HCT116 (cell line): ENCODE measurements at regions not wholly inside any gene's neighbourhood (a gene's known extent, or its start where the extent isn't known, plus 50 kb on each side); places are given as distances from the start of the nearest gene placed in this dataset.

Experiments
- CBX3 ChIP-seq: IDR thresholded peaks from 2 replicates; pipeline ENCODE4 v1.6.1; 2012; ENCODE audit warnings: low read depth
- EGR1 ChIP-seq: IDR thresholded peaks from 2 replicates; pipeline ENCODE4 v1.6.1; 2012; ENCODE audit warnings: low read depth
- EZH2 ChIP-seq: fragments of 200-600 bp; sonication (generic); IDR thresholded peaks from 2 replicates; pipeline ENCODE4 v1.6.1; 2017; ENCODE audit warnings: antibody characterized with exemption, mixed run types
- POLR2A ChIP-seq: IDR thresholded peaks from 2 replicates; pipeline ENCODE4 v1.7.0; 2011; ENCODE audit warnings: borderline replicate concordance; ENCODE audit not compliant: insufficient read depth, insufficient read length; ENCODE audit errors: extremely low read depth
- POLR2AphosphoS5 ChIP-seq: IDR thresholded peaks from 2 replicates; pipeline ENCODE4 v1.6.1; 2011; ENCODE audit warnings: mild to moderate bottlenecking, low read depth, low read length, moderate library complexity
- RAD21 ChIP-seq: IDR thresholded peaks from 2 replicates; pipeline ENCODE4 v1.6.1; 2012; ENCODE audit warnings: low read depth, mild to moderate bottlenecking
- SP1 ChIP-seq: IDR thresholded peaks from 2 replicates; pipeline ENCODE4 v1.6.1; 2012; ENCODE audit warnings: low read depth
- YY1 ChIP-seq: IDR thresholded peaks from 2 replicates; pipeline ENCODE4 v1.6.1; 2011; ENCODE audit warnings: low read length, low read depth, moderate library complexity, mild to moderate bottlenecking; ENCODE audit not compliant: insufficient replicate concordance; ENCODE audit errors: extremely low read depth
- ZNF274 ChIP-seq: fragments of 200-500 bp; sonication (Bioruptor generic); IDR thresholded peaks from 2 replicates; pipeline ENCODE4 v1.6.1; 2014; ENCODE audit warnings: mild to moderate bottlenecking, low read depth, low read length, inconsistent platforms
- TF ChIP-seq, protein P1 (sequence below), 3 experiments: fragments of 200-600 bp in 1 of 3; sonication (generic) in 1 of 3; IDR thresholded peaks in 2 of 3; conservative IDR thresholded peaks in 1 of 3; 2 replicates each; pipeline ENCODE4 v1.5.1; 2012 to 2017; ENCODE audit warnings: low read depth in 2 of 3, low read length in 2 of 3, antibody characterized with exemption in 1 of 3, borderline replicate concordance in 1 of 3, control low read depth in 1 of 3, mild to moderate bottlenecking in 1 of 3, mixed read lengths in 1 of 3, mixed run types in 1 of 3, moderate library complexity in 1 of 3; ENCODE audit not compliant: insufficient read depth in 1 of 3

DNA sequence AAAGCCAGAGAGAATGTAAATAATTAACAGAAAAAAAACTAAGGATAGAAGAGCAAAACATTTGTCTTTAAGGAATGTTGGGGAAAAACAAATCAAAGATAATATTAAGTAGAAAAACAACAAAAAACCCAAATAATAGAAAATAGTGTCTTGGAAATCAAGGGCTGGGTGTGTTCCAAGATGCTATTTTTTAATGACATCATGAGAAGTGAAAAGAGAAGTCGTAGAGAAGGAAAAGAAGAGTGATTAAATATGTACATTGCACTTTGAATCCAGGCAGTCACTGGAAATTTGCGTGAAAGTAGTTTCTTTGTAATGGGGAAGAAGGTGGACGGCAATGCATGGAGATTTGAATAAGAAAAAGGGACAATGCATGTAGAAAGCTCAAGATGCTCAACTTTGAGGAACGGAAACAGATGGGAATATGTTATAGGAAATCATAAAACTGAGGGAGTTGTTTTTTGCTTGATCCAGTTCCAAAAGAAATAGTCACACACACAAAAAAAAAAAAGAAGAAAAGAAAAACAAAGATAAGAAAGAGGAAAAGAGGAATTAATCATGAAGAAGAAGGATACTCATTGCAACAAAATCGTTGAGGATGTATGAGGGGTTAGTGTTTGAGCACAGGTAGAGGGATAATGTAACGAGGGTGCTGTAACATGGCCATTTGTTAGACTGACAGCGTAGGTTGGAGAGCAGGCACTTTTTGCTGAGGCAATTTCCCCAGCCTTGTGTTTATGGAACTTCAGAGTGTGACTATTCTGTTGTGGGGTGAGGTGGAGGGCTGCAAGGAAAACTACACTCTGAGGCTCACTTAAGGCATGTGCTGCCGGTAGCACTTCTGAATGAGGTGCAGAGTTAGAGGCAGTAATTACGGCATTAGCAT is 184.1 kb downstream of the CALCRL start:
- no peak for TF ChIP-seq CBX3
- TF ChIP-seq, protein P1, sequence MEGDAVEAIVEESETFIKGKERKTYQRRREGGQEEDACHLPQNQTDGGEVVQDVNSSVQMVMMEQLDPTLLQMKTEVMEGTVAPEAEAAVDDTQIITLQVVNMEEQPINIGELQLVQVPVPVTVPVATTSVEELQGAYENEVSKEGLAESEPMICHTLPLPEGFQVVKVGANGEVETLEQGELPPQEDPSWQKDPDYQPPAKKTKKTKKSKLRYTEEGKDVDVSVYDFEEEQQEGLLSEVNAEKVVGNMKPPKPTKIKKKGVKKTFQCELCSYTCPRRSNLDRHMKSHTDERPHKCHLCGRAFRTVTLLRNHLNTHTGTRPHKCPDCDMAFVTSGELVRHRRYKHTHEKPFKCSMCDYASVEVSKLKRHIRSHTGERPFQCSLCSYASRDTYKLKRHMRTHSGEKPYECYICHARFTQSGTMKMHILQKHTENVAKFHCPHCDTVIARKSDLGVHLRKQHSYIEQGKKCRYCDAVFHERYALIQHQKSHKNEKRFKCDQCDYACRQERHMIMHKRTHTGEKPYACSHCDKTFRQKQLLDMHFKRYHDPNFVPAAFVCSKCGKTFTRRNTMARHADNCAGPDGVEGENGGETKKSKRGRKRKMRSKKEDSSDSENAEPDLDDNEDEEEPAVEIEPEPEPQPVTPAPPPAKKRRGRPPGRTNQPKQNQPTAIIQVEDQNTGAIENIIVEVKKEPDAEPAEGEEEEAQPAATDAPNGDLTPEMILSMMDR (IDR thresholded peaks at IDR 0.05 in 2 of 3, conservative IDR thresholded peaks at IDR 0.05 in 1 of 3; ENCODE audit: borderline replicate concordance in 1 of 3, insufficient read depth in 1 of 3, low read depth in 2 of 3, low read length in 2 of 3): no peak
- no peak for TF ChIP-seq POLR2AphosphoS5
- TF ChIP-seq POLR2A: no peak
- TF ChIP-seq EGR1: no peak
- no peak for TF ChIP-seq ZNF274
- TF ChIP-seq RAD21: no peak
- TF ChIP-seq SP1: no peak
- no peak for TF ChIP-seq EZH2
- TF ChIP-seq YY1: no peak
